ENCODE measurements at regions not wholly inside any gene's neighbourhood (a gene's known extent, or its start where the extent isn't known, plus 50 kb on each side); places are given as distances from the start of the nearest gene placed in this dataset.

Small RNA genes in the stretch of these regions (small RNA-seq; reads per million reads assigned to genes)
- gene RF00635 = 0 reads per million in 6 experiments
